Activated CD8-positive, alpha-beta T cell treated with anti-CD3 and anti-CD28 coated beads for 36 hours (primary cell): ENCODE measurements at regions not wholly inside any gene's neighbourhood (a gene's known extent, or its start where the extent isn't known, plus 50 kb on each side); places are given as distances from the start of the nearest gene placed in this dataset.

Experiments
- ATAC-seq: fragments of 200-7000 bp; cut with Tn5 transposase; one replicate; pipeline ENCODE4 v1.10.0; 2021; ENCODE audit warnings: mild to moderate bottlenecking, moderate library complexity
- CTCF ChIA-PET: fragments of 350-600 bp; sonication (Branson Sonifier 250); formaldehyde crosslinking; loops from one replicate; lab custom pipeline; 2021; ENCODE audit warnings: antibody characterized with exemption; lab: Charles Lee
- POLR2A ChIA-PET: fragments of 350-600 bp; sonication (Branson Sonifier 250); formaldehyde crosslinking; loops from one replicate; lab custom pipeline; 2021; ENCODE audit warnings: antibody characterized with exemption; lab: Charles Lee
- DNase-seq: peaks from one replicate; pipeline ENCODE4 v3.0.0-alpha.2; 2020
- H3K27ac Mint-ChIP-seq: one replicate; pipeline ENCODE4 v1.8.0; 2021; ENCODE audit warnings: mild to moderate bottlenecking, mixed read lengths
- H3K27me3 Mint-ChIP-seq: one replicate; pipeline ENCODE4 v1.8.0; 2021; ENCODE audit warnings: mixed read lengths
- H3K36me3 Mint-ChIP-seq: one replicate; pipeline ENCODE4 v1.8.0; 2021; ENCODE audit warnings: low read depth, mixed read lengths
- H3K4me1 Mint-ChIP-seq: one replicate; pipeline ENCODE4 v1.8.0; 2021; ENCODE audit warnings: low read depth, mixed read lengths
- H3K4me3 Mint-ChIP-seq: one replicate; pipeline ENCODE4 v1.8.0; 2021; ENCODE audit warnings: mild to moderate bottlenecking, moderate library complexity, mixed read lengths
- H3K9me3 Mint-ChIP-seq: one replicate; pipeline ENCODE4 v1.8.0; 2021; ENCODE audit warnings: mixed read lengths
- CTCF ChIP-seq: fragments of 200-600 bp; IDR thresholded peaks from one replicate; pipeline ENCODE4 v1.8.0; 2022; ENCODE audit warnings: antibody characterized with exemption, mild to moderate bottlenecking
- intact Hi-C: fragments of 100-400 bp; cut with micrococcal nuclease; formaldehyde crosslinking; loops from one replicate; pipeline ENCODE4 v1.10.0; 2022

GRCh38 chr18:45334191-45334590, 281.1 kb upstream of the SLC14A2 start:
- intact Hi-C loops, result no loop called here
- Mint-ChIP-seq H3K9me3 (no peaks in the 10 kb centered on the region), H3K27ac (no peak overlapping the region), H3K36me3 (no peaks in the 10 kb centered on the region), H3K27me3 (peaks cover 7% of the 10 kb centered on the region), H3K4me1 (no peaks in the 10 kb centered on the region), H3K4me3 (no peak overlapping the region)
- ATAC-seq, result no peak
- CTCF ChIA-PET, result no interaction called here
- POLR2A ChIA-PET, result no interaction called here
- no peak for TF ChIP-seq CTCF
- no peak for DNase-seq

DNA sequence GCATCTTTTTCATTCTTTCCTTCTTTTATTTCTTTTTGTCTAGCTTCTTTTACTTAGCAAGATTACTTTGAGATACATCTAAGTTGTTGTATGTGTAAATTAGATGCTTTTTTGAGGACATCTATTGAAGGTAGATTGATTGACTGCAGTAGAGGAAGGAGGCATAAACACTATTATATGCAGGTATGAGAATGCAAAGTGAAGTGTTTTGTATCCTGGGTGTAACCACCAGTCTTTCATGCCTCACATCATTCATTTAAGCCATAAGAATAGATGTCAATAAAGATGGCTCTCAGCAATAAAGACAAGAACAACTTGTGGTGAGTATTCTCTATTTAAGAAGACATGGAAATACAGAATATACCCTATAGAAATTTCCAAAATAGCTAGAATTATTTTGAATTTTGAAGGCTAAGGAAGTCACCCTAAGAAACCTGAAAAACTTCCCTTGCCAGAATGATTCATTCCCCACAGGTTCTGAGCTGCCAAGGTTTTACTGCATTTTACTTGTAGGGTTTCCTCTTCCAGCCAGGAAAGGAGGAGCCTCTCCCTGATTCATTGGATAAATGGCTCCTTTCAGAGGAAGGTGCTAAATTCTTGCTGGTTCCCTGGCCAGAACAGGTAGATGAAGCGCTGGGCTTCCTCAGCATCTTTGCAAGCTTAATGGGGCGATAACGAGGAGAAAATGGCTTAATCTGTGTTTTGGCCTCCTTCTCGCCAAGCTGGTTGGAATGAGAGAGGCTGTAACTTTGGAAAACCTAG, 279.8 kb upstream of the SLC14A2 start:
- Mint-ChIP-seq H3K36me3 (no peaks in the 10 kb centered on the region), H3K9me3 (no peaks in the 10 kb centered on the region), H3K4me1 (no peaks in the 10 kb centered on the region), H3K4me3 (no peak overlapping the region), H3K27me3 (peaks cover 7% of the 10 kb centered on the region), H3K27ac (no peak overlapping the region)
- ChIA-PET POLR2A (no interaction called here), CTCF (no interaction called here)
- no peak for TF ChIP-seq CTCF
- no peak for ATAC-seq
- intact Hi-C loops, result no loop called here
- no peak for DNase-seq

- Mint-ChIP-seq H3K4me1 (no peaks in the 10 kb centered on the region), H3K4me3 (no peak overlapping the region), H3K9me3 (no peaks in the 10 kb centered on the region), H3K36me3 (no peaks in the 10 kb centered on the region), H3K27ac (no peak overlapping the region), H3K27me3 (peaks cover 6% of the 10 kb centered on the region)
- DNase-seq (no peak), ATAC-seq (no peak)
- intact Hi-C loops, result no loop called here
- ChIA-PET CTCF (no interaction called here), POLR2A (no interaction called here)
- TF ChIP-seq CTCF, result no peak
Observed at GRCh38 chr18:45336448-45336847, 278.8 kb upstream of the SLC14A2 start.

DNA sequence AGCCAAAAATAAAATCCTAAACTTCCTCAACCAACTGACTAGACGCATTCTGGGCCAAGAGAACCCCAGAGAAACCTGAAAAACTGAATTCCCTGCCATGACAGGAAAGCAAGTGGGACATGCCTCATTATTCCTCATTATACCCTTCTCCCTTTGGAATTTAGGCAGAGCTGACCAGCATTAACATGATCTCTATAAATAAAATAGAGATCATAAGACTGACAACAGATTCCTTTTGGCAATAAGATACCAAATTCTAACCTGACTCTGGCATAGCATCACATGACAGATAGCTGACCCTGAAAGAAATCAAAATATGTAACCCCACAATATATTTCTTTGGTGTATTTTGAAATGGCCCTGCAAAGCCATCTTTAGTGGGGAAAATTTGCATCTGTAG, 277.8 kb upstream of the SLC14A2 start:
- CTCF ChIA-PET, result no interaction called here
- no peak overlapping the region for H3K27ac Mint-ChIP-seq

More for the DNA sequence above, 277.8 kb upstream of the SLC14A2 start:
- no peaks in the 10 kb centered on the region for H3K4me1 Mint-ChIP-seq
- DNase-seq (no peak), ATAC-seq (no peak)
- no peaks in the 10 kb centered on the region for H3K36me3 Mint-ChIP-seq
- intact Hi-C loops, result no loop called here
- TF ChIP-seq CTCF, result no peak
- H3K9me3 Mint-ChIP-seq, result no peaks in the 10 kb centered on the region
- peaks cover 6% of the 10 kb centered on the region for H3K27me3 Mint-ChIP-seq
- POLR2A ChIA-PET, result no interaction called here
- no peak overlapping the region for H3K4me3 Mint-ChIP-seq
